Lower lobe of right lung (tissue), 2 donors: ENCODE measurements at regions not wholly inside any gene's neighbourhood (a gene's known extent, or its start where the extent isn't known, plus 50 kb on each side); places are given as distances from the start of the nearest gene placed in this dataset.
"Not testable (repeated sequence)": the region's sequence is repeated elsewhere in the genome, so short reads cannot be mapped to it uniquely, and the experiment has no call there.

ENCODE experiments used
- ATAC-seq, 2 donors: fragments of 200-7000 bp; cut with Tn5 transposase; one replicate each; pipeline ENCODE4 v1.9.1; 2020 to 2022; ENCODE audit warnings: mild to moderate bottlenecking in 2 of 2, moderate library complexity in 2 of 2
- DNase-seq: peaks from one replicate; pipeline ENCODE4 v3.0.0-alpha.2; 2020
- H3K27ac ChIP-seq: fragments of 200-600 bp; one replicate; pipeline ENCODE4 v1.8.0; 2022
- H3K27me3 ChIP-seq: fragments of 200-600 bp; one replicate; pipeline ENCODE4 v1.8.0; 2022; ENCODE audit warnings: low read depth
- H3K36me3 ChIP-seq: fragments of 200-600 bp; one replicate; pipeline ENCODE4 v1.8.0; 2022; ENCODE audit warnings: mild to moderate bottlenecking
- H3K4me1 ChIP-seq: fragments of 200-600 bp; one replicate; pipeline ENCODE4 v1.8.0; 2022
- H3K4me3 ChIP-seq: fragments of 200-600 bp; one replicate; pipeline ENCODE4 v1.8.0; 2022; ENCODE audit warnings: mild to moderate bottlenecking
- H3K9me3 ChIP-seq: fragments of 200-600 bp; one replicate; pipeline ENCODE4 v1.8.0; 2022
- intact Hi-C: fragments of 100-400 bp; cut with DNase I; formaldehyde crosslinking; loops from one replicate; pipeline ENCODE4 v1.11.0; 2022
- donor health status: DM: no; HTN: yes; CAD: no; lungs with severe emphysema.

DNA sequence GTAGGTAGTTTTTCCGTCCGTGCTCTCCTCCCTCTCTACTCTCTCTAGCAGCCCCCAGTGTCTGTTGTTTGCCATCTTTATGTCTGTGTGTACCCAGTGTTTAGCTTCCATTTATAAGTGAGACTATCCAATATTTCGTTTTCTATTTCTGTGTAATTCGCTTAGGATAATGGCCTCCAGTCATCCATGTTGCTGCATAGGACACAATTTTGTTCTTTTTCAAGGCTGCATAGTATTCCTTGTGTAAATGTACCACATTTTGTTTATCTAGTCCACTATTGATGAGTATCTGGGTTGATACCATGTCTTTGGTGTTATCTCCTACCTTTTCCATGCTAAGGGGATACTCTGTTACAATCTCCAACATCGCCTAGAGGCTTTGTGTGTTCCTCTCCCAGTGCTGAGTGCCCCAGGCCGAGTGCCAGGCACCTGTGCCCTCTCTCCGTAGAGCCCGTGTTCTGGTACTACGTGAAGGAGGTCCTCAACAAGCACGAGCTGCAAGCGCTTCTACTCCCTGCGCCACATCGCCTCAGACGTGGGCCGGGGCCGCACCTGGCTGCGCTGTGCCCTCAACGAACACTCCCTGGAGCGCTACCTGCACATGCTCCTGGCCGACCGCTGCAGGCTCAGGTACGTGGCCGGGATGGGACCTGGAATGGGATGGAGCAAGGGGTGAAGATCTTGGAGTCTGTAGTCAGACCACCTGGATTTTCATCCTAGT is 51.0 kb downstream of the NPIPB11 start:
- H3K36me3 ChIP-seq, H3K4me1 ChIP-seq, H3K4me3 ChIP-seq, H3K9me3 ChIP-seq, intact Hi-C loops, DNase-seq, H3K27me3 ChIP-seq, H3K27ac ChIP-seq: not testable (repeated sequence)
- peak in 1 of 2 donors; percentile 40 for ATAC-seq

DNA sequence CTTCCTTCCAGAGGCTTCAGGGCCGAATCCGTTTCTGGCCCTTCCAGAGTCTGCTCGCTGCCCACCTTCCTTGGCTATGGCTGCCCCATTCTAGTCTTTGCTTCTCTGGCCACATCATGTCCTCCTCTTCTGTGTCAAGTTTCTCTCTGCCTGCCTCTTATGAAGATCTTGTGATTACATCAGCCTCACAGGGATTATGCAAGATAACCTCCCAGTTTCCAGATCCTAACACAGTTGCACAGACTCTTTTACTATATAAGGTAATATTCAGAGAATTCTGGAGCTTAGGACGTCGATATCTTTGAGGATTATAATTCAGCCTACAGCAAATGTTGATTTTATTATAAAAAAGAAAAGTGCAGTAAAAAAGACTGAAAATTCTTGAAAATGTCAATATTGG is 52.1 kb downstream of the NPIPB11 start:
- DNase-seq, H3K4me3 ChIP-seq, H3K27ac ChIP-seq, H3K9me3 ChIP-seq, H3K36me3 ChIP-seq, H3K4me1 ChIP-seq, intact Hi-C loops, H3K27me3 ChIP-seq: not testable (repeated sequence)
- ATAC-seq: peak; percentile 64 to 79

DNA sequence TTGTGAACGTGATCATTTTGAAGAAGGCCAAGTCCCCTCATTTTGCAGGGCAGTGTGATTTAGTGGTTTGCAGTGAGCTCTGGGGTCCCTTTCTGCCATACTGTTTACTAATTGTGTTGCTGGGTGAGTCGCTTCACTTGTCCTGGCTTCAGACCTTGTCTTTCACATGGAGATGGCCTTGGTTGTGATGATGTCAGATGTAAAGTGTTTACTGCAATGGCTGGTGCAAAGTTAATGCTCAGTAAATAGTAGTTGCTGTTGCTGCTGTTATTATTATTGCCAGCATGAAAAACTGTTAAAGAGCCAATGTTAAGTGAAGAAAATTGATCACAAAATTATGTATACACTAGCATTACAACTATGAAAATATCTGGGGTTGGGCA is 53.9 kb downstream of the NPIPB11 start:
- DNase-seq, H3K27me3 ChIP-seq, H3K27ac ChIP-seq, H3K36me3 ChIP-seq, H3K4me1 ChIP-seq, H3K9me3 ChIP-seq, H3K4me3 ChIP-seq, ATAC-seq, intact Hi-C loops: not testable (repeated sequence)

DNA sequence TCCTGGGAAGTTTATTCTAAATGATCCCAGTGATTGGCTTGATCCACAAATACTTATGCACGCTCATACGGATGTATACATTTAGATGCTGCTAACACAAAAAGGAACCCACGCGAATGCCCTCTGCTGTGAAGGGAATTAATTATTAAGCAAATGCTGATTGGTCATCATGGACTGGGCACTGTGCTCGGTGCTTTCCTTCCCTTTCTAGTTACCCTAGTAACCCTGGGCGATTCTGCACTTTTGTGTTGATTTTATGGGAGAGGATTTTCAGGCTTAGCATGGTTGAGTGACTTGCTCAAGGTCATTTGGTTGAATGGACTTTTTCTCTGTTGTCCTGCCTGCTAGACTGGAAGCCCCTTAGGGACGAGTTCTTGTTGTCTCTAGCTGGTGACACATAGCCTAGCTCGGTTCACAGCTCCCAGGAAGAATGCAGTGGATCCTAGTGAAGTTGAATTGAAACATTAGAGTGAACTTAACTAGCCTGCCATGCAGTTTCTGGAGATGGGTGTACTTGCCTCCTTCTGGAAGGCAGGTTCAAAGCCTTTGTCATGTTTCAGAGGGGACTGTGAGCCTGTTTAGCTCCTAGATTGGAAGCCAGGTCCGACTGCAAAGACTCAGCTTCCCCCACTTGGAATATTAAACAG is 54.4 kb downstream of the NPIPB11 start:
- ATAC-seq, DNase-seq, H3K9me3 ChIP-seq, H3K4me3 ChIP-seq, intact Hi-C loops, H3K27ac ChIP-seq, H3K27me3 ChIP-seq, H3K4me1 ChIP-seq, H3K36me3 ChIP-seq: not testable (repeated sequence)

DNA sequence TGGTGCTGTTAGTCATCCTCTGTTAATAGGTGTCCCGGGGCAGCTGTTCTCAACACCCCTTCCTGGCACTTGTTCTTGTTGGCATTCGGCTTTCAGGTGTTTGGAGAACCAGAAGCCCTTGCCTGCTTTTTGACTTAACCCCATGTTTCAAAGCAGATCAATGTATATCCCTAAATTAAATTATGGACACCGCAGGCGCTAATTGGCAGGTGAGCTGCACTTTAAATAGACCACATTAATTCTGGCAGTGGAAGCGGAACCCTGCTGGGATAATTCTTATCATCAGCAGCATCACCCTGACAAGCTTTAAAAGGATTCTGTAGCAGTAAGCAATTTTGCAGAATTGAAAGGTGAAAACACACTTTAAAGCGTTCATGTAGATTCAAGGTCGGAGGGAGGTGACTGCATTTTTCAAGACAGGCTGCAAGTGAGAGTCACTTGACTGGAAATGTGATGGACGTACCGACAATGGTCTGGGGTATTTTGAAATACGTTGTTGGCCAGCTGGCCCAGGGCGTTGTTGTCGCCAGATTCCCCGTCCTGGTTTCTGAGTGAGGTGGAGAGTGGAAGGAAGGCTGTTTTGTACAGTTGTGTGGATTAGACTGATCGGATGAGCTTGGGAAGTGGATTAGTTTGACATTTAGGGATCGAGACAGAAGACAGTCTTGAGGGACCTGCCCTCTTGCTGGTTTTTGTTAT is 55.1 kb downstream of the NPIPB11 start:
- H3K27me3 ChIP-seq, H3K9me3 ChIP-seq, H3K27ac ChIP-seq, H3K4me1 ChIP-seq, H3K36me3 ChIP-seq, intact Hi-C loops, DNase-seq, ATAC-seq, H3K4me3 ChIP-seq: not testable (repeated sequence)

DNA sequence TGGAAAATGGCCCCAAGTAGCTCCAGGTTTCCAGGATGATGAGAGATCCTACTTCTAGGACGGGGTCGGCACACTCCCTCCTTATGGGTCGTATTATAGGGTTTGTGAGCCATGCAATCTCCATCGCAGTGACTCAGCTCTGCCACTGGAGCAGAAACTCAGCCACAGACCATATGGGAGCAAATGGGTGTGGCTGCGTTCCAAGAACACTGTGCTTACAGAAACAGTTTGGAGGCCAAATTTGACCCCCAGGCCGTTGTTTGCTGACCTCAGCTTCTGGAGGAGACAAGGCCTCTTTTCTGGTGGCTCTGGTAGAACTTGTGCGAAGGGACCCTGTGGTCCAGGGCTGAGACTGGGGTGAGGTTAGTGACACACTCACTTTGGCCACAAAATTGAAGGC is 56.5 kb downstream of the NPIPB11 start:
- intact Hi-C loops, DNase-seq, H3K36me3 ChIP-seq, H3K4me3 ChIP-seq, H3K9me3 ChIP-seq, H3K27me3 ChIP-seq, H3K4me1 ChIP-seq, H3K27ac ChIP-seq: not testable (repeated sequence)
- peak; percentile 42 to 52 for ATAC-seq

DNA sequence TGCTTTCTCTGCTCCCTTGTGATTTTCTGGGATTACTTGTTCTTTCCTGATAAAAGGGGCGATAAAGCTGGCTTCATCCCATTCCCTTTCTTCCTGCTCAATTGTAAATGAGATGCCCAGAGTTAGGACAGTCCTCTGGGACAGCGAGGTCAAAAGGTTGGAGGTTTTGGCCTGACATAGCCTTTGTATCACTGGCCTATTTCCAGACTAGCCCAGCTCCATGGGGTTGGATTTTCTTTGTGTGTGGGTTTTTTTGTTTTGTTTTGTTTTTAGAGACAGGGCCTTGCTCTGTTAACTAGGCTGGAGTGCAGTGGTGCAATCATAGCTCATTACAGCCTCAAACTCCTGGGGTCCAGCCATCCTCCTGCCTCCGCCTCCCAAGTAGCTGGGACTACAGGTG is 57.8 kb downstream of the NPIPB11 start:
- ATAC-seq, H3K4me1 ChIP-seq, H3K27ac ChIP-seq, DNase-seq, H3K4me3 ChIP-seq, H3K9me3 ChIP-seq, intact Hi-C loops, H3K27me3 ChIP-seq, H3K36me3 ChIP-seq: not testable (repeated sequence)

DNA sequence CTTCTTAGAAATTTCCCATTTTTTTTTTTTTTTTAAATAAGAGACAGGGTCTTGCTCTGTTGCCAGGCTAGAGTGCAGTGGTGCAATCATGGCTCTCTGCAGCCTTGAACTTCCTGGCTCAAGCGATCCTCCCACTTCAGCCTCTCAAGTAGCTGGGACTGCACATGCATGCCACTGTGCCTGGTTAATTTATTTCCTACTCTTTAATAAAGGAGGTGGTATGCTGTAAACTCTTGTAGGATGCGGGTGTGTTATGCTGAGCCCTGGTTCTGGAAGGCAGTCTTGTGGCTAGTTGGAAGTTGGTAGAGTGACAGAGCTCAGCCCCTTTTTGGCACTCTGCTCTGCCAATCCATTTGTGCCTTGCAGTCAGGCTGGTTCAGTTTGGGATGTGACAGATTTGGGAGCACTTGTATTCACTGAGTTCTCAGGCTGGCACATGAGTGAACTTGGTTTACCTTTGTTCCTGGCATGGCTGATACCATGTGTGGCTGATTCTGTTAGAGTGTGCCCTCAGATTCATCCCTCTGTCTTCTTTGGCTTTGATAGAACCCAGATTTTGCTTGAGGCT is 58.3 kb downstream of the NPIPB11 start:
- DNase-seq, H3K27ac ChIP-seq, H3K27me3 ChIP-seq, H3K4me3 ChIP-seq, H3K4me1 ChIP-seq, intact Hi-C loops, H3K36me3 ChIP-seq, H3K9me3 ChIP-seq: not testable (repeated sequence)
- ATAC-seq: peak; percentile 46 to 50

DNA sequence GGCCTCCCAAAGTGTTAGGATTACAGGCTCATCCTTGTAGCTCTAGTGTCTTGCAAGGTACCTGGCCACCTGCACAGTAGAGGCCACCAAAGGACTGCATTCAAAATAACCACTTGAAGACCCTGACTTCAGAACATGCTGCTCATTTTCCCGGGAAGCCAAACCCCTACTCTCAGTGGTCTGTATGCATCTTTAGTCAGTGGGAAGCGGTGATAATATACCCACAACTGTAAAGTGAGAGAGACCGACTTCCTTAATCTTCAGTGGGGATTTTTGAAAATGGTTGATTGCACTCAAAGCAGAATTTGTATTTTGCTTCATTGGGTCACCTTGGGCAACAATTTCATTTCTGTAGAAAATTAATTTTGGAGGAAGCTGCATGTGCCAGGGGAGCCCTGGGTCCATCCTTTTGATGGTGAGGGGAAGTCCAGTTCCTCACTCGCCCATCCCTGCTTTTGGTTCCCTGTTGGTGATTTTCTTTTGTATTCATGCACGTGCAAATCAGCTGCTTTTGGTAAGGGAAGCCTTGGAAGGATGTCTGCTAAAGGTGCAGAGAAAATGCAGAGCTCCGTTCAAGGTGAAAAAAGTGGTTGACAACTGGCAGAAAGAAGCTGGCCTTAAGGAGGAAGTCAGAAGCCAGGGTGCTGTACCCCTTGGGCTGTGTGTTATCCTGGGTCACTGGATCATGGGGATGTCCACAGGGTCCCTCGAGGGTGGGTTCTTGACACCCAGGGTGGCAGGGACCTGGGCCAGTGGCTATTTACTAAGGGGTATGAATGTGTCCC is 59.5 kb downstream of the NPIPB11 start:
- H3K27me3 ChIP-seq, intact Hi-C loops, H3K27ac ChIP-seq, DNase-seq, H3K4me3 ChIP-seq, H3K36me3 ChIP-seq, H3K4me1 ChIP-seq, H3K9me3 ChIP-seq: not testable (repeated sequence)
- ATAC-seq: peak in 1 of 2 donors; percentile 31

DNA sequence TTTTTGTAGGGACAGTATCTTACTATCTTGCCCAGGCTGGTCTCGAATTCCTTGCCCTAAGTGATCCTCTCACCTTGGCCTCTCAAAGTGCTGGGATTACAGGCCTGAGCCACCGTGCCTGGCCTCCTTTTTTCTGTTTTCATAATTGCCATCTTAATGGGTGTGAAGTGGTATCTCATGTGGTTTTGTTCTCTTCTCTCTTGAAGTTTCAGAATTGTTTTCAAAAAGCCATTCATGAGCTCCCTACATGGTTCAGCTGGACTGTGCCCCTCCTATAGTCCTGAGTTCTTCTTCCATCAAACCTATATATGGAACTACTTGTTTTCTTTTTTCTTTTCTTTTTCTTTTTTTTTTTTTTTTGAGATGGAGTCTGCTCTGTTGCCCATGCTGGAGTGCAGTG is 60.3 kb downstream of the NPIPB11 start:
- H3K9me3 ChIP-seq, H3K4me1 ChIP-seq, H3K36me3 ChIP-seq, H3K4me3 ChIP-seq, intact Hi-C loops, ATAC-seq, H3K27me3 ChIP-seq, DNase-seq, H3K27ac ChIP-seq: not testable (repeated sequence)

DNA sequence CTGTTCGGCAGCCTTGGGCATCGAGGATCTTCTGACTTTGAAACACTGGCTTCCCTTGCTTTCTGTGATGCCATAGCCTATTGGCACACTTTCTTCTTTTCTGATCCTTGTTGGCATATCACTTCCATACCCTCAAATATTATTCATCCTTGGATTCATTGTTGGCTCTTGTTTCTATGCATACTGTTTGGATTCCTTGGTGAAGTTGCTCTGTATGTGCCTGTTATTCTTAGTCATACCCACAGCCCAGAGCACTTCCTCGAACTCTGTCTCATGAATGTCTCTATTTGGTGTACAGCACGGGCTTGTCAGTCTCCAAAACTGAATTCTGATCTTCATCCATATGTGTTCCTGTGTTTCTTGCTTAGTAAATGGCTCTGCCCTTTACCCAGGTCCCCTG is 63.6 kb downstream of the NPIPB11 start:
- intact Hi-C loops, H3K36me3 ChIP-seq, H3K4me3 ChIP-seq, H3K9me3 ChIP-seq, DNase-seq, ATAC-seq, H3K27me3 ChIP-seq, H3K27ac ChIP-seq, H3K4me1 ChIP-seq: not testable (repeated sequence)

DNA sequence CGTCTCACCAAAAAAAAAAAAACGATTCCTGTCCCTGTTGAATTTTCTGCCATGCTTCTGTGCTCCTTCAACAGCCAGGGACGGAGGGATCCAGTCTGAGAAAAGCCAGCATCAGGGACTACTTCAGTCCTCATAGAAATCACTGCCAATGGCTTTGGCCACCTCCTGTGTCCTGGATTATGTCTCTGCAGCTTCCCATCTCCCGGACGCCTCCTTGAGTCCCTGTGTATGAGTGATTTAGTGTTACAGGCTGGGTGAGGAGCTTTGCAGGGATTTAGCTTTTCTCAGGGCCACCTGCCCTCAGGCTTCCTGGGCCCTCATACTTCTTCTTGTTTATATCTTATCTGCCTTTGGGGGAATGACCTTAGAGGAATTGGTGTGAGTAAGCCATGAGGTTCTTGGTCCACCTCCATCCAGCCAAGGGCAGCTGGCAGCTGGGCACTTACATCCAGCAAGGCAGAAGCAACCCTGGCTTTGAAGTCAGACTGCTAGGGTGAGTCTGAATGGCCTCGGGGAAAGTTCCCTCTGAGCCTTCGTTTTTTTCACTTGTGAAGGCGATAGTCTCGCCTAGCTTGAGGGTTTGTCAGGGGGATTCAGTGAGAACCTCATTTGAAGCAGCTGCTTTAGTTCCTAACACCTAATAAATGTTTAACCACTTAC is 65.6 kb downstream of the NPIPB11 start:
- H3K4me1 ChIP-seq, H3K27ac ChIP-seq, H3K36me3 ChIP-seq, ATAC-seq, intact Hi-C loops, DNase-seq, H3K27me3 ChIP-seq, H3K9me3 ChIP-seq, H3K4me3 ChIP-seq: not testable (repeated sequence)

DNA sequence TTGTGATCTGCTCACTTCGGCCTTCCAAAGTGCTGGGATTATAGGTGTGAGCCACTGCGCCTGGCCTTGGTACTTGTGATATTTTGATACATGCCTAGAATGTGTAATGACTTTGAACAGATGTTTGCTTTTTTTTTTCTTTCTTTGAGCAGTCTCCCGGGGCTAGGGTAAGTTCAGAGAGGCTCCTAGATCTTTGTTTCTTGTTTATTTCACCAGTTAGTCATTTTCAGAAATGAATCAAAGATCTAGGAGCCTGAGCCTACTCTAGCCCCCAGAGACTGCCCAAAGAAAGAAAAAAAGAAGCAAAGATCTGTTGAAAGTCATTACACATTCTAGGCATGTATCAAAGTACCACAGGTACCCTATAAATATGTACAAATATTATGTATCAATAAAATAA is 66.3 kb downstream of the NPIPB11 start:
- H3K36me3 ChIP-seq, intact Hi-C loops, H3K4me1 ChIP-seq, H3K27me3 ChIP-seq, ATAC-seq, H3K4me3 ChIP-seq, H3K9me3 ChIP-seq, DNase-seq, H3K27ac ChIP-seq: not testable (repeated sequence)
